A549 (cell line): ENCODE measurements at regions not wholly inside any gene's neighbourhood (a gene's known extent, or its start where the extent isn't known, plus 50 kb on each side); places are given as distances from the start of the nearest gene placed in this dataset.

Experiments
- JUNB ChIP-seq: fragments of >200 bp; sonication (Bioruptor Twin); formaldehyde crosslinking; IDR thresholded peaks from 2 replicates; pipeline ENCODE4 v1.6.1; 2016
- POLR2A ChIP-seq: IDR thresholded peaks from 2 replicates; pipeline ENCODE4 v1.6.1; 2012; ENCODE audit warnings: mild to moderate bottlenecking, low read length
- RNF2 ChIP-seq: fragments of 200-600 bp; sonication (generic); IDR thresholded peaks from 2 replicates; pipeline ENCODE4 v1.6.1; 2016; ENCODE audit warnings: low read depth, mild to moderate bottlenecking, antibody characterized with exemption, moderate library complexity, borderline replicate concordance
- TF ChIP-seq, protein P1 (sequence below): fragments of 450-650 bp; IDR thresholded peaks from 2 replicates; pipeline ENCODE4 v1.6.1; 2014; ENCODE audit warnings: antibody characterized with exemption
- TF ChIP-seq, protein P2 (sequence below): fragments of >200 bp; sonication (Bioruptor Twin); formaldehyde crosslinking; IDR thresholded peaks from 3 replicates; pipeline ENCODE4 v1.5.1; 2016
- TF ChIP-seq, protein P3 (sequence below): fragments of 150-350 bp; IDR thresholded peaks from 2 replicates; pipeline ENCODE4 v1.6.1; 2014; ENCODE audit warnings: low read depth, mild to moderate bottlenecking, low read length

DNA sequence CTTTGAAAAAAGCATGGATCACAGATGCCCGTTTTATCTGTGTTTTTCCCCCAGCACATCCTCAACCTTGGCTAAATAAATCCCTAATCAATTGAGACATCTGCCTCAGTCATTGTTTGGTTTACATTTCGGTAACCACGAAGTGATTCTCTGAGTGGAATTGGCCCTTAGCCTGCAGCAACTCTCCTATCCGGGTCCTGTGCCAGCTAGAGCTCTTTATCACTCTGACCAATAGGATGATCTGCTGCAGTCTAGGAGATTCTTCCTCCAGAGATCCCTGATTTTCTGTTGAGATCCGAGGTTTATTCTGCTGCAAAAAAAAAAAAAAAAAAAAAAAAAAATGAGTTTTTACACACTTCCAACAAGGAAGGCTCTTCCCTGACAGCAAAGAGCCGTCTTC lies 137.3 kb downstream of the KCNA4 start:
- TF ChIP-seq JUNB (no peak), POLR2A (no peak), RNF2 (no peak)
- TF ChIP-seq, protein P1, sequence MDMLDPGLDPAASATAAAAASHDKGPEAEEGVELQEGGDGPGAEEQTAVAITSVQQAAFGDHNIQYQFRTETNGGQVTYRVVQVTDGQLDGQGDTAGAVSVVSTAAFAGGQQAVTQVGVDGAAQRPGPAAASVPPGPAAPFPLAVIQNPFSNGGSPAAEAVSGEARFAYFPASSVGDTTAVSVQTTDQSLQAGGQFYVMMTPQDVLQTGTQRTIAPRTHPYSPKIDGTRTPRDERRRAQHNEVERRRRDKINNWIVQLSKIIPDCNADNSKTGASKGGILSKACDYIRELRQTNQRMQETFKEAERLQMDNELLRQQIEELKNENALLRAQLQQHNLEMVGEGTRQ: no peak
- TF ChIP-seq, protein P2, sequence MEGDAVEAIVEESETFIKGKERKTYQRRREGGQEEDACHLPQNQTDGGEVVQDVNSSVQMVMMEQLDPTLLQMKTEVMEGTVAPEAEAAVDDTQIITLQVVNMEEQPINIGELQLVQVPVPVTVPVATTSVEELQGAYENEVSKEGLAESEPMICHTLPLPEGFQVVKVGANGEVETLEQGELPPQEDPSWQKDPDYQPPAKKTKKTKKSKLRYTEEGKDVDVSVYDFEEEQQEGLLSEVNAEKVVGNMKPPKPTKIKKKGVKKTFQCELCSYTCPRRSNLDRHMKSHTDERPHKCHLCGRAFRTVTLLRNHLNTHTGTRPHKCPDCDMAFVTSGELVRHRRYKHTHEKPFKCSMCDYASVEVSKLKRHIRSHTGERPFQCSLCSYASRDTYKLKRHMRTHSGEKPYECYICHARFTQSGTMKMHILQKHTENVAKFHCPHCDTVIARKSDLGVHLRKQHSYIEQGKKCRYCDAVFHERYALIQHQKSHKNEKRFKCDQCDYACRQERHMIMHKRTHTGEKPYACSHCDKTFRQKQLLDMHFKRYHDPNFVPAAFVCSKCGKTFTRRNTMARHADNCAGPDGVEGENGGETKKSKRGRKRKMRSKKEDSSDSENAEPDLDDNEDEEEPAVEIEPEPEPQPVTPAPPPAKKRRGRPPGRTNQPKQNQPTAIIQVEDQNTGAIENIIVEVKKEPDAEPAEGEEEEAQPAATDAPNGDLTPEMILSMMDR: no peak
- TF ChIP-seq, protein P3, sequence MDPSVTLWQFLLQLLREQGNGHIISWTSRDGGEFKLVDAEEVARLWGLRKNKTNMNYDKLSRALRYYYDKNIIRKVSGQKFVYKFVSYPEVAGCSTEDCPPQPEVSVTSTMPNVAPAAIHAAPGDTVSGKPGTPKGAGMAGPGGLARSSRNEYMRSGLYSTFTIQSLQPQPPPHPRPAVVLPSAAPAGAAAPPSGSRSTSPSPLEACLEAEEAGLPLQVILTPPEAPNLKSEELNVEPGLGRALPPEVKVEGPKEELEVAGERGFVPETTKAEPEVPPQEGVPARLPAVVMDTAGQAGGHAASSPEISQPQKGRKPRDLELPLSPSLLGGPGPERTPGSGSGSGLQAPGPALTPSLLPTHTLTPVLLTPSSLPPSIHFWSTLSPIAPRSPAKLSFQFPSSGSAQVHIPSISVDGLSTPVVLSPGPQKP: no peak
